ENCODE measurements at regions not wholly inside any gene's neighbourhood (a gene's known extent, or its start where the extent isn't known, plus 50 kb on each side); places are given as distances from the start of the nearest gene placed in this dataset.

- Histone ChIP-seq H3K36me3 (ENCODE audit: low read length) (no peaks in the 10 kb centered on the region), H3K27me3 (ENCODE audit: low read length) (no peaks in the 10 kb centered on the region), H3K4me2 (ENCODE audit: low read depth, low read length, poor library complexity, severe bottlenecking) (no peak overlapping the region), H2AFZ (ENCODE audit: low read depth, low read length, severe bottlenecking) (no peak overlapping the region), H3K9ac (ENCODE audit: low read length) (no peak overlapping the region), H3K9me3 (ENCODE audit: insufficient read depth, low read length) (no peaks in the 10 kb centered on the region; the same call in 1 of the 2 replicates), H3F3A (ENCODE audit: insufficient read depth) (no peaks in the 10 kb centered on the region), H3K27ac (ENCODE audit: low read depth, low read length) (no peak overlapping the region), H3K9me2 (replicated peaks; ENCODE audit: insufficient read depth, low read length) (no peaks in the 10 kb centered on the region), H3K79me2 (ENCODE audit: insufficient read depth, low read length) (no peaks in the 10 kb centered on the region), H3K4me3 (ENCODE audit: insufficient read depth, low read length, poor library complexity, severe bottlenecking) (no peak overlapping the region), H4K20me1 (ENCODE audit: low read depth, low read length) (no peaks in the 10 kb centered on the region)
- TF ChIP-seq CTCF (IDR thresholded peaks at IDR 0.05; ENCODE audit: insufficient read depth, low read length, poor library complexity, severe bottlenecking) (no peak), EZH2phosphoT487 (conservative IDR thresholded peaks at IDR 0.05; ENCODE audit: low read length) (no peak)
These were observed 465.3 kb upstream of the SOX9 start for GRCh38 chr17:71655542-71655941.

- Histone ChIP-seq H3K79me2 (ENCODE audit: insufficient read depth, low read length) (no peaks in the 10 kb centered on the region), H3K4me3 (ENCODE audit: insufficient read depth, low read length, poor library complexity, severe bottlenecking) (no peak overlapping the region), H3K9me2 (replicated peaks; ENCODE audit: insufficient read depth, low read length) (no peaks in the 10 kb centered on the region), H3F3A (ENCODE audit: insufficient read depth) (no peaks in the 10 kb centered on the region), H3K9ac (ENCODE audit: low read length) (no peak overlapping the region), H2AFZ (ENCODE audit: low read depth, low read length, severe bottlenecking) (no peak overlapping the region), H3K27me3 (ENCODE audit: low read length) (no peaks in the 10 kb centered on the region), H4K20me1 (ENCODE audit: low read depth, low read length) (no peaks in the 10 kb centered on the region), H3K27ac (ENCODE audit: low read depth, low read length) (no peak overlapping the region), H3K4me2 (ENCODE audit: low read depth, low read length, poor library complexity, severe bottlenecking) (no peak overlapping the region), H3K36me3 (ENCODE audit: low read length) (no peaks in the 10 kb centered on the region), H3K9me3 (ENCODE audit: insufficient read depth, low read length) (no peaks in the 10 kb centered on the region)
- TF ChIP-seq EZH2phosphoT487 (conservative IDR thresholded peaks at IDR 0.05; ENCODE audit: low read length) (no peak), CTCF (IDR thresholded peaks at IDR 0.05; ENCODE audit: insufficient read depth, low read length, poor library complexity, severe bottlenecking) (no peak)
These were observed 463.6 kb upstream of the SOX9 start for GRCh38 chr17:71656964-71657858.

- no peak for TF ChIP-seq CTCF (IDR thresholded peaks at IDR 0.05; ENCODE audit: insufficient read depth, low read length, poor library complexity, severe bottlenecking)
- no peak for TF ChIP-seq EZH2phosphoT487 (conservative IDR thresholded peaks at IDR 0.05; ENCODE audit: low read length)
- no peak overlapping the region for H3K9ac ChIP-seq (ENCODE audit: low read length)
- H3K4me2 ChIP-seq (ENCODE audit: low read depth, low read length, poor library complexity, severe bottlenecking): no peak overlapping the region
- H3K36me3 ChIP-seq (ENCODE audit: low read length): no peaks in the 10 kb centered on the region
- H3K9me2 ChIP-seq (replicated peaks; ENCODE audit: insufficient read depth, low read length): no peaks in the 10 kb centered on the region
- no peak overlapping the region for H3K4me3 ChIP-seq (ENCODE audit: insufficient read depth, low read length, poor library complexity, severe bottlenecking)
- H3K79me2 ChIP-seq (ENCODE audit: insufficient read depth, low read length): no peaks in the 10 kb centered on the region
- no peaks in the 10 kb centered on the region for H3K27me3 ChIP-seq (ENCODE audit: low read length)
- H2AFZ ChIP-seq (ENCODE audit: low read depth, low read length, severe bottlenecking): no peak overlapping the region
- no peaks in the 10 kb centered on the region for H4K20me1 ChIP-seq (ENCODE audit: low read depth, low read length)
- no peaks in the 10 kb centered on the region for H3F3A ChIP-seq (ENCODE audit: insufficient read depth)
- no peaks in the 10 kb centered on the region for H3K9me3 ChIP-seq (ENCODE audit: insufficient read depth, low read length)
- H3K27ac ChIP-seq (ENCODE audit: low read depth, low read length): no peak overlapping the region
These were observed 461.8 kb upstream of the SOX9 start for GRCh38 chr17:71658996-71659395.
